GM12878 (cell line): ENCODE measurements at regions not wholly inside any gene's neighbourhood (a gene's known extent, or its start where the extent isn't known, plus 50 kb on each side); places are given as distances from the start of the nearest gene placed in this dataset.

Experiments
- ATAC-seq: fragments of 200-7000 bp; cut with Tn5 transposase; 3 replicates; pipeline ENCODE4 v1.9.1; 2020; ENCODE audit warnings: mild to moderate bottlenecking, moderate library complexity
- BruUV-seq: library from RNA; stranded (reverse); fragments of 400-500 nt; replicated peaks from 2 replicates; lab custom pipeline; 2021; lab: Mats Ljungman, UMichigan
- CTCF ChIA-PET: fragments of 300-600 bp; sonication (Branson Sonifier 250); formaldehyde crosslinking; extraction: SDS; loops from one replicate; lab custom pipeline; 2021; ENCODE audit warnings: inconsistent platforms; lab: Yijun Ruan, JAX
- POLR2A ChIA-PET: fragments of 350-600 bp; formaldehyde crosslinking; extraction: SDS; loops from one replicate; lab custom pipeline; 2021; ENCODE audit warnings: inconsistent platforms; lab: Charles Lee
- RAD21 ChIA-PET: fragments of 300-600 bp; sonication (Branson Sonifier 250); formaldehyde crosslinking; loops from one replicate; lab custom pipeline; 2023; ENCODE audit warnings: antibody characterized with exemption; ENCODE audit not compliant: unreplicated experiment; lab: Charles Lee
- SMC1A ChIA-PET: fragments of 300-600 bp; sonication (Branson Sonifier 250); formaldehyde crosslinking; loops from one replicate; lab custom pipeline; 2023; ENCODE audit not compliant: unreplicated experiment, uncharacterized antibody; lab: Charles Lee
- DNase-seq: peaks from one replicate; pipeline ENCODE4 v3.0.0-alpha.2; 2011; ENCODE audit warnings: low read depth, low spot score
- FAIRE-seq: peaks from 3 replicates; lab custom pipeline; 2011; peaks lifted over from hg19 to GRCh38; lab: Jason Lieb, UNC
- H2AFZ ChIP-seq: 2 replicates; pipeline ENCODE4 v1.6.0; 2011; ENCODE audit warnings: low read depth, low read length, control low read depth; ENCODE audit not compliant: control insufficient read depth
- H3K27ac ChIP-seq: 2 replicates; pipeline ENCODE4 v1.5.1; 2011; ENCODE audit warnings: control low read depth; ENCODE audit not compliant: control insufficient read depth, insufficient read depth
- H3K27me3 ChIP-seq, 2 experiments: replicated peaks in 1 of 2; 2 replicates each; pipeline versions ENCODE4 v1.6.0 to v1.6.1; 2011; ENCODE audit warnings: low read length in 1 of 2; ENCODE audit not compliant: control insufficient read depth in 2 of 2, insufficient read depth in 2 of 2
- H3K36me3 ChIP-seq, 2 experiments: 2 replicates each; pipeline ENCODE4 v1.5.1; 2011; ENCODE audit warnings: low read length in 1 of 2; ENCODE audit not compliant: control insufficient read depth in 2 of 2, insufficient read depth in 2 of 2
- H3K4me1 ChIP-seq: 2 replicates; pipeline ENCODE4 v1.6.1; 2011; ENCODE audit warnings: mild to moderate bottlenecking, low read length, moderate library complexity, mixed read lengths; ENCODE audit not compliant: control insufficient read depth, insufficient read depth
- H3K4me2 ChIP-seq: 2 replicates; pipeline ENCODE4 v1.6.0; 2011; ENCODE audit warnings: control low read depth; ENCODE audit not compliant: control insufficient read depth, insufficient read depth
- H3K4me3 ChIP-seq: fragments of 200-600 bp; sonication (generic); 2 replicates; pipeline ENCODE4 v1.5.1; 2016
- H3K79me2 ChIP-seq: 2 replicates; pipeline ENCODE4 v1.6.0; 2011; ENCODE audit warnings: low read length; ENCODE audit not compliant: control insufficient read depth, insufficient read depth
- H3K9ac ChIP-seq: 2 replicates; pipeline ENCODE4 v1.8.0; 2011; ENCODE audit warnings: low read length, control low read depth, mixed read lengths; ENCODE audit not compliant: control insufficient read depth, insufficient read depth
- H3K9me3 ChIP-seq: replicated peaks from 3 replicates; pipeline ENCODE4 v1.5.1; 2011; ENCODE audit warnings: mild to moderate bottlenecking, low read length; ENCODE audit not compliant: control insufficient read depth, insufficient read depth
- H4K20me1 ChIP-seq: 2 replicates; pipeline ENCODE4 v1.6.0; 2011; ENCODE audit not compliant: control insufficient read depth, insufficient read depth
- DPF2 ChIP-seq: fragments of 450-650 bp; IDR thresholded peaks from 2 replicates; pipeline ENCODE4 v1.6.1; 2017; ENCODE audit warnings: mild to moderate bottlenecking
- FOXK2 ChIP-seq: fragments of 450-650 bp; IDR thresholded peaks from 2 replicates; pipeline ENCODE4 v1.6.1; 2017; ENCODE audit warnings: mild to moderate bottlenecking, moderate library complexity
- IKZF1 ChIP-seq: fragments of 450-650 bp; conservative IDR thresholded peaks from 2 replicates; pipeline ENCODE4 v1.6.1; 2017; ENCODE audit warnings: antibody characterized with exemption, mild to moderate bottlenecking
- JUND ChIP-seq: IDR thresholded peaks from 2 replicates; pipeline ENCODE4 v1.6.1; 2012; ENCODE audit warnings: low read depth, mild to moderate bottlenecking, low read length, improper control_type of control experiment, moderate library complexity
- LARP7 ChIP-seq: fragments of 450-650 bp; IDR thresholded peaks from 2 replicates; pipeline ENCODE4 v1.6.1; 2017; ENCODE audit warnings: mild to moderate bottlenecking
- MAX ChIP-seq: IDR thresholded peaks from 2 replicates; pipeline ENCODE4 v1.6.1; 2012; ENCODE audit warnings: low read depth, low read length, improper control_type of control experiment
- MEF2A ChIP-seq: IDR thresholded peaks from 2 replicates; pipeline ENCODE4 v1.6.1; 2011; ENCODE audit warnings: low read depth, mild to moderate bottlenecking, low read length, moderate library complexity; ENCODE audit not compliant: insufficient read depth
- MEF2B ChIP-seq: fragments of 450-650 bp; IDR thresholded peaks from 2 replicates; pipeline ENCODE4 v1.6.1; 2018; ENCODE audit warnings: mild to moderate bottlenecking, moderate library complexity; ENCODE audit not compliant: partially characterized antibody, poor library complexity, severe bottlenecking
- MYC ChIP-seq: IDR thresholded peaks from 2 replicates; pipeline ENCODE4 v1.6.1; 2011; ENCODE audit warnings: mild to moderate bottlenecking, low read length, moderate library complexity, inconsistent platforms; ENCODE audit not compliant: insufficient read depth, insufficient replicate concordance, insufficient read length, severe bottlenecking
- PAX5 ChIP-seq: IDR thresholded peaks from 2 replicates; pipeline ENCODE4 v1.6.1; 2011; ENCODE audit warnings: low read depth, low read length, borderline replicate concordance
- RELB ChIP-seq: fragments of 450-650 bp; IDR thresholded peaks from 2 replicates; pipeline ENCODE4 v1.6.1; 2017; ENCODE audit warnings: low read depth, mild to moderate bottlenecking, moderate library complexity
- RUNX3 ChIP-seq: IDR thresholded peaks from 2 replicates; pipeline ENCODE4 v1.6.1; 2012; ENCODE audit warnings: low read length, inconsistent platforms
- SIN3A ChIP-seq: IDR thresholded peaks from 2 replicates; pipeline ENCODE4 v1.6.1; 2012; ENCODE audit warnings: low read depth, low read length, improper control_type of control experiment
- SMARCA5 ChIP-seq: fragments of 450-650 bp; IDR thresholded peaks from 2 replicates; pipeline ENCODE4 v1.6.1; 2017; ENCODE audit warnings: mild to moderate bottlenecking
- TARDBP ChIP-seq: IDR thresholded peaks from 2 replicates; pipeline ENCODE4 v1.6.1; 2016; ENCODE audit warnings: borderline replicate concordance
- TCF12 ChIP-seq: IDR thresholded peaks from 2 replicates; pipeline ENCODE4 v1.6.1; 2011; ENCODE audit warnings: low read depth, mild to moderate bottlenecking, low read length
- ZNF274 ChIP-seq: IDR thresholded peaks from one replicate; pipeline ENCODE4 v1.8.0; 2011; ENCODE audit not compliant: insufficient read length, insufficient read depth
- WGBS: methylation state at CpG from one replicate; pipeline ENCODE4 v1.1.6; 2016; ENCODE audit warnings: low lambda C conversion rate; ENCODE audit not compliant: insufficient replicate concordance, insufficient coverage; ENCODE audit errors: missing lambda C conversion rate; 5-methylcytosine and 5-hydroxymethylcytosine counted together
- in situ Hi-C: fragments of 300-500 bp; cut with MboI; formaldehyde crosslinking; loops from 9 replicates; pipeline ENCODE4 v1.14.3; 2018; ENCODE audit warnings: mixed read lengths
- intact Hi-C: fragments of 100-400 bp; cut with micrococcal nuclease; formaldehyde crosslinking; loops from one replicate; pipeline ENCODE4 v1.14.2; 2022; ENCODE audit not compliant: unreplicated experiment

- Histone ChIP-seq H3K27me3 (no peaks in the 10 kb centered on the region), H3K4me2 (no peak overlapping the region), H3K9ac (no peak overlapping the region), H3K27ac (no peak overlapping the region), H2AFZ (no peak overlapping the region), H3K9me3 (no peaks in the 10 kb centered on the region), H3K36me3 (no peaks in the 10 kb centered on the region), H3K4me3 (no peak overlapping the region), H3K4me1 (no peaks in the 10 kb centered on the region), H3K79me2 (no peaks in the 10 kb centered on the region), H4K20me1 (no peaks in the 10 kb centered on the region)
- intact Hi-C loops (no loop called here), in situ Hi-C loops (no loop called here)
- FAIRE-seq (no peak), DNase-seq (no peak), ATAC-seq (no peak)
- SMC1A ChIA-PET, result no interaction called here
- RAD21 ChIA-PET, result no interaction called here
- POLR2A ChIA-PET, result interaction anchor here (0.6 kb wide), 1 partner anchor 79 kb away, joined by 3 read pairs; no protein-coding TSS in a partner anchor
- BruUV-seq, result no TSS peak
- CTCF ChIA-PET, result no interaction called here
- WGBS, result 0% methylated on average over 4 of the region's 4 CpGs
- TF ChIP-seq MEF2B (no peak), TARDBP (no peak), ZNF274 (no peak), JUND (no peak), MEF2A (no peak), LARP7 (no peak), SMARCA5 (no peak), SIN3A (no peak)
Observed at GRCh38 chr20:12798286-12798685, 210.5 kb upstream of the SPTLC3 start.

- no peak overlapping the region for H3K4me3 ChIP-seq
- POLR2A ChIA-PET, result no interaction called here
- 64% methylated on average over 2 of the region's 2 CpGs for WGBS
- no peaks in the 10 kb centered on the region for H3K36me3 ChIP-seq
- TF ChIP-seq RUNX3, result no peak
- TF ChIP-seq SIN3A, result no peak
- no peak for TF ChIP-seq IKZF1
- no peak for TF ChIP-seq RELB
- no peak for TF ChIP-seq MAX
- no peak for TF ChIP-seq PAX5
- TF ChIP-seq FOXK2, result no peak
- TF ChIP-seq MYC, result no peak
- TF ChIP-seq TCF12, result no peak
- no peak for TF ChIP-seq DPF2
- no peak overlapping the region for H2AFZ ChIP-seq
- H3K27me3 ChIP-seq, result no peaks in the 10 kb centered on the region
- BruUV-seq, result no TSS peak
- H3K27ac ChIP-seq, result no peak overlapping the region
- SMC1A ChIA-PET, result no interaction called here
- FAIRE-seq, result no peak
- no peaks in the 10 kb centered on the region for H3K79me2 ChIP-seq
- H4K20me1 ChIP-seq, result no peaks in the 10 kb centered on the region
- no peaks in the 10 kb centered on the region for H3K9me3 ChIP-seq
- ATAC-seq, result no peak
- RAD21 ChIA-PET, result no interaction called here
- no peak overlapping the region for H3K4me2 ChIP-seq
- no peak for DNase-seq
- intact Hi-C loops, result no loop called here
- H3K4me1 ChIP-seq, result no peaks in the 10 kb centered on the region
- CTCF ChIA-PET, result no interaction called here
- H3K9ac ChIP-seq, result no peak overlapping the region
- in situ Hi-C loops, result no loop called here
Observed at GRCh38 chr20:12808006-12808567, 200.7 kb upstream of the SPTLC3 start.
